K562 (cell line): ENCODE measurements at regions not wholly inside any gene's neighbourhood (a gene's known extent, or its start where the extent isn't known, plus 50 kb on each side); places are given as distances from the start of the nearest gene placed in this dataset.

Experiments used
- ATF2 ChIP-seq: sonication (generic); formaldehyde crosslinking; IDR thresholded peaks from 2 replicates; pipeline ENCODE4 v1.8.1; 2022; ENCODE audit warnings: missing genetic modification reagents
- BRCA1 ChIP-seq, 2 experiments: fragments of 450-650 bp in 1 of 2; sonication (generic) in 1 of 2; formaldehyde crosslinking in 1 of 2; IDR thresholded peaks; 2 replicates each; pipeline versions ENCODE4 v1.5.0 to v1.6.1; 2017 to 2020; ENCODE audit warnings: mild to moderate bottlenecking in 1 of 2, missing genetic modification reagents in 1 of 2
- EHMT2 ChIP-seq: fragments of 450-650 bp; IDR thresholded peaks from 2 replicates; pipeline ENCODE4 v1.6.1; 2018; ENCODE audit warnings: antibody characterized with exemption
- EZH2 ChIP-seq: IDR thresholded peaks from 2 replicates; pipeline ENCODE4 v1.6.1; 2012; ENCODE audit warnings: low read depth, mild to moderate bottlenecking, inconsistent platforms, low read length, borderline replicate concordance
- HMBOX1 ChIP-seq: sonication (generic); IDR thresholded peaks from 2 replicates; pipeline ENCODE4 v1.6.1; 2016
- JUNB ChIP-seq: fragments of 450-650 bp; formaldehyde crosslinking; conservative IDR thresholded peaks from 2 replicates; pipeline ENCODE4 v1.4.0; 2020; ENCODE audit warnings: mild to moderate bottlenecking
- JUND ChIP-seq, 2 experiments: IDR thresholded peaks; 2 replicates in 1 of 2; 3 replicates in 1 of 2; pipeline ENCODE4 v1.6.1; 2011; ENCODE audit warnings: borderline replicate concordance in 2 of 2, low read depth in 2 of 2, low read length in 2 of 2, improper control_type of control experiment in 1 of 2, missing biosample characterization in 1 of 2, missing genetic modification characterization in 1 of 2, missing genetic modification reagents in 1 of 2
- MAFK ChIP-seq: IDR thresholded peaks from 2 replicates; pipeline ENCODE4 v1.6.1; 2011; ENCODE audit warnings: low read length, improper control_type of control experiment
- MEIS2 ChIP-seq: fragments of 450-650 bp; IDR thresholded peaks from 2 replicates; pipeline ENCODE4 v1.6.1; 2014; ENCODE audit warnings: mild to moderate bottlenecking; ENCODE audit not compliant: partially characterized antibody
- POLR2A ChIP-seq: fragments of 450-650 bp; conservative IDR thresholded peaks from 2 replicates; pipeline ENCODE4 v1.6.1; 2016
- RCOR1 ChIP-seq, 2 experiments: IDR thresholded peaks; 2 replicates each; pipeline ENCODE4 v1.6.1; 2012; ENCODE audit warnings: low read depth in 2 of 2, low read length in 2 of 2, borderline replicate concordance in 1 of 2, improper control_type of control experiment in 1 of 2
- SIN3B ChIP-seq: fragments of 450-650 bp; IDR thresholded peaks from 2 replicates; pipeline ENCODE4 v1.6.1; 2017; ENCODE audit warnings: low read depth, mild to moderate bottlenecking, moderate library complexity
- SMAD4 ChIP-seq: fragments of 250-450 bp; sonication (Bioruptor Pico); conservative IDR thresholded peaks from 2 replicates; pipeline ENCODE4 v1.8.0; 2021; ENCODE audit warnings: inconsistent platforms, mild to moderate bottlenecking, moderate library complexity
- SRSF7 ChIP-seq: fragments of 200-400 bp; formaldehyde crosslinking; optimal IDR thresholded peaks from 2 replicates; pipeline ENCODE3; 2017; ENCODE audit warnings: mild to moderate bottlenecking, low read depth, low read length
- THRA ChIP-seq: fragments of 450-650 bp; IDR thresholded peaks from 2 replicates; pipeline ENCODE4 v1.6.1; 2017; ENCODE audit warnings: mild to moderate bottlenecking, moderate library complexity
- WHSC1 ChIP-seq: IDR thresholded peaks from one replicate; pipeline ENCODE4 v1.6.1; 2012; ENCODE audit warnings: low read length, control low read depth, inconsistent platforms
- ZNF592 ChIP-seq: fragments of 450-650 bp; IDR thresholded peaks from 2 replicates; pipeline ENCODE4 v1.6.1; 2017; ENCODE audit warnings: antibody characterized with exemption, mild to moderate bottlenecking
- ZNF699 ChIP-seq: fragments of 250-450 bp; sonication (Bioruptor Pico); IDR thresholded peaks from 2 replicates; pipeline ENCODE4 v1.8.0; 2021; ENCODE audit warnings: mild to moderate bottlenecking, moderate library complexity; ENCODE audit not compliant: insufficient replicate concordance
- ZNF75A ChIP-seq: fragments of 450-650 bp; formaldehyde crosslinking; IDR thresholded peaks from 2 replicates; pipeline ENCODE4 v1.4.0; 2020; ENCODE audit warnings: mild to moderate bottlenecking

GRCh38 chr1:5456090-5456811 lies 536.0 kb downstream of the NPHP4 start (continued):
- TF ChIP-seq BRCA1 (IDR thresholded peaks at IDR 0.05) (no peak), BRCA1 (CRISPR knock-in tag; IDR thresholded peaks at IDR 0.05) (no peak), SRSF7 (no peak), SIN3B (no peak), MAFK (no peak), EHMT2 (no peak), EZH2 (no peak), JUNB (CRISPR knock-in tag) (peak; percentile 84), ZNF699 (CRISPR knock-in tag) (no peak), WHSC1 (no peak), POLR2A (no peak), RCOR1 (IDR thresholded peaks at IDR 0.05; ENCODE audit: borderline replicate concordance in 1 of 2, low read depth in 2 of 2, low read length in 2 of 2) (no peak), ZNF75A (CRISPR knock-in tag) (no peak), THRA (0 out of 2 replicates have a peak, but pooled peaks have one; percentile 41), HMBOX1 (no peak), ATF2 (CRISPR knock-in tag) (peak; percentile 66; the same call in 1 of the 2 replicates), MEIS2 (peak; percentile 34), SMAD4 (CRISPR knock-in tag) (no peak), ZNF592 (no peak), JUND (IDR thresholded peaks at IDR 0.05; ENCODE audit: borderline replicate concordance, low read depth, low read length) (peak; percentile 93), JUND (tag; IDR thresholded peaks at IDR 0.05; ENCODE audit: borderline replicate concordance, low read depth, low read length) (peak; percentile 94)
